HG03354 (cell line): ENCODE measurements at regions not wholly inside any gene's neighbourhood (a gene's known extent, or its start where the extent isn't known, plus 50 kb on each side); places are given as distances from the start of the nearest gene placed in this dataset.
"Not testable (repeated sequence)": the region's sequence is repeated elsewhere in the genome, so short reads cannot be mapped to it uniquely, and the experiment has no call there.

ENCODE experiments used
- ATAC-seq: cut with Tn5 transposase; IDR thresholded peaks from one replicate; pipeline ENCODE4 v1.9.1; 2021; ENCODE audit warnings: mild to moderate bottlenecking; ENCODE audit not compliant: unreplicated experiment, poor library complexity, severe bottlenecking

GRCh38 chr4:69013933-69014332 is 62.3 kb upstream of the UGT2A3 start:
- not testable (repeated sequence) for ATAC-seq

GRCh38 chr4:69017986-69018385 is 66.4 kb upstream of the UGT2A3 start:
- ATAC-seq, result not testable (repeated sequence)

DNA sequence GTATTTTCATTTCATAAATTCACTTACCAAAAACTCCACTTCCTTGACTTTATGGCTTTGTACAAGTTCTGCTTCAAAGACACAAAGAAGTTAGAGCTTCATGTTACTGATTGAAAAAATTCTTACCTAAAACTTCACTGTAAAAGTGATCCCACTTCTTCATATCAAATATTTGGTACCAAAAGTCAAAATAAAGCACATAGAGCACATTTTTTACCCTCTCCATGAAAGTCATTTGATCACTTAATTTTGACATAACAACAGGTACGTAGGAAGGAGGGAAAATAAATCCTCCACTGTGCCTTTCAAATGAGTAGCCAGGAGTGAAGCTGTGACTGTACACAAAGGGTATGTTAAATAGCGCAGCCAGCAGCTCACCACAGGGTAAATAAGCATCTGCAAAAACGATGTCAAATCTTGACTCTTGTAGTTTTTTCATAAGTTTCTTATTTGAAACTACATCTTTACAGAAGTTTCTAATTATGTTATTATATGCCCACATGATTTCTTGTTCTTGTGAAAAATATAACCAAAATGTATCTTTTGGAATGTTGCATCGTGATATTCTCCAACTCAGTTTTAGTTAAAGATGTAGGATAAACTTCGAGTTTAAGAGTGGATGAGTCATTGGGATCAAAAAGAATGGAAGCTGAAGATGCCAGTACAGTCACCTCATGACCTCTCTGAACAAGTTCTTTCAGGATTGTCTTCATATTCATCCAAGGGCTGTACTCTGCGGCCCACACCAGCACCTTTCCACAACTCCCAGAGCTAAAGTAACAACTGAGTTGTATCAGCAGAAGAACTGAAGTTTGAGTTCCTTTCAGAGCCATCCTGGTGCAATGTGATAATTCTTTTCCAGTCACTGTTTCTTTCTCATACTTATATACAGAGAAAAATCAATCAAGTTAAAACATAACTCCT is 68.2 kb upstream of the UGT2A3 start:
- ATAC-seq, result not testable (repeated sequence)

DNA sequence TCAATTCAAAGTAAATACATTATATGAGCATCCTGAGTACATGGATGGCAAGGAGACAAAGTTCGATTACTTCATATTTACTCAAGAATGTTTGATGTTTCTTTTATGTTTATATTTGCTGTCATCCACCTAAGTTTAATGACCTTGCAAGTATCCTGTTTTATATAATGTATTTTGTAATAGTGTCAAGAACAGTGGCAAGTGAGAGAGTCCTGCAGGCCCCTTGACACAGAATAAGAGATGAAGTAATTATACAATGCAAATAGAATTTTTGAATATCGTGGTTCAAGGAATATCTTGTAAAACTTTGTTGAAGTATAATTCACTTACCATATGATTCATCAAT is 68.8 kb upstream of the UGT2A3 start:
- not testable (repeated sequence) for ATAC-seq

GRCh38 chr4:69025191-69025998 is 70.9 kb upstream of the UGT2B7 start:
- peak; percentile 95 for ATAC-seq

DNA sequence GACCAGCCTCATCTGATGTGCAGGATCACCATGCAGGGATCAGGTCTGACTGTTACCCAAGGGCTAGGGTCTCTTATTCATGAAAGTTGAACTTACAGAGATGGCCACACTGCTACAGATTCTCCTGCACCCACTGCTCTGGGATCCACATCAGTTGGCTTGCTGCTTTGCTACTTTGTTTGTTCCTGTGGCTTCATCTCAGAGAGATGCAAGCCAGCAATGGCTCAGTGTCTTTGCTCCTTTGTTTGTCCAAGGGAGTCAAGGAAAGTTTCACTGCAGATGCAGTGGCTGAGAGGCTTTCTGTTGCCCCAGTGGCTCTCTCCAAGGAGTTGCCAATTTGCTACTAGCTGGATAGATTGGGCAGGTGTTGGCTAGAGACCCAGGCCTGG is 70.3 kb upstream of the UGT2B7 start:
- no peak for ATAC-seq

DNA sequence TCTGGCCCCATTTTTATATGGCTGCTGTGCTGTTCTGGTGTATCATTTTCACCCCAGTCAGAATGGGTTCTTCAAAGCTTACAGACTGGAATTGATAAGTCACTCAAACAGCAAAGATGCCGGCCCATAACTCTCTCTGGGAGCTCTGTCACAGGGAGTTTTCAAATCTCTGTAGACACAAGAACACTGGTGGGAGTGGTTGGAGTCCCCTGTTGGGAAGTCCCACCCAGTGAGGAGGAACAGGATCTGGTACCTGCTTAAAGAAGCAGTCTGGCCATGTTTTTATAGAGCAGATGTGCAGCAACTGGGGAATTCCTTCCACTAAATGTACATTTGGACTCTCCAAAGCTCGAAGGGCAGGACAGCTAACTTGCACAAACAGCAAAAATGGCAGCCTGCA is 69.3 kb upstream of the UGT2B7 start:
- no peak for ATAC-seq

GRCh38 chr4:69030326-69030725 is 65.9 kb upstream of the UGT2B7 start:
- no peak for ATAC-seq

DNA sequence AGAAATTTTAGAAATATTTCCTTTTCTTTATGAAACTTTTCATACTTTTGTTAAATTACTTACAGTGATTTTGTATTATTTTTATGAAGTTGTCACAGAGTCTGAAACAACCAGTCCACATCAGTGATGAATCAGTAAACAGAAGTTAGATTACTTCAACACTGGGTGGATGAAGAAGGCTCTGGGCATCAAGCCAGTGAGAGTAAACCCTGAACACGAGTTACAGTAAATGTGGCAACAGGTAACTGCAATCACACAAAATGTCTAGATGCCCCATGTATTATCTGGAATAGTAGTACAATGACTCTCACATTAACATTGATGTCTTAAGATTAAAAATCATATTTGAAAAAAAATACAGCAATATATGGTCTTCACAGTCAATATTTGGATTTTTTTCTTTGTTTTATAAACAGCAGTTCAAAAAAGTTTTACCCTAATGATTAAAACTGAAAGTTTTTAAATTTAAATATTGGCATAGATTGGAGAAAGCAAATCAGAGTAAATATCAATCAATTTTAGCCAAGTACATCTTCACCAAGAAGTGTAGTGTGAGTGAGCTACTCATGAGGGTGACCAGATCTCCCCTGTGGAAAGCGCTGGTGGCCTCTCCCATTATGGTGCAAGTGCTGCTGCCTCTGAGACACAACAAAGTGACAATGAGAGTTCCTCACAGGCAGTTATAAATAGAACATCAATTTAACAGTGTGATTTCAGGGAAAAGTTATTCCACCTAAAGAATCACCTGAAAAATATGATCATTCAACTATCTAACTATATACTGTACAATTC is 63.2 kb upstream of the UGT2B7 start:
- no peak for ATAC-seq

DNA sequence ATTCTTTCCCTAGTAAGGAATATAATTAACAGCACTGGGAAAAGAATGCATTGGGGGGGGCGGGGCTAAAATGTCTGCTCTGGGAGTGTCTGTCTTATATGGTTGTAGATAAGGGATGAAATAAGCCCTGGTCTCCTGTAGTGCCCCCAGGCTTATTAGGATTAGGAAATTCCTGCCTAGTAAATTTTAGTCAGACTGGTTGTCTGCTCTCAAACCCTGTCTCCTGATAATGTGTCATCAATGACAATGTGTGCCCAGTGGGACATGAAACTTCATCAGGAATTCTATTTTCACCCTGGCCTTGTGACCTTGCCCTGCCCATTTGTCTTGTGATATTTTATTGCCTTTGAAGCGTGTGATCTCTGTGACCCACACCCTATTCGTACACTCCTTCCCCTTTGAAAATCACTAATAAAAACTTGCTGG is 61.9 kb upstream of the UGT2B7 start:
- not testable (repeated sequence) for ATAC-seq

DNA sequence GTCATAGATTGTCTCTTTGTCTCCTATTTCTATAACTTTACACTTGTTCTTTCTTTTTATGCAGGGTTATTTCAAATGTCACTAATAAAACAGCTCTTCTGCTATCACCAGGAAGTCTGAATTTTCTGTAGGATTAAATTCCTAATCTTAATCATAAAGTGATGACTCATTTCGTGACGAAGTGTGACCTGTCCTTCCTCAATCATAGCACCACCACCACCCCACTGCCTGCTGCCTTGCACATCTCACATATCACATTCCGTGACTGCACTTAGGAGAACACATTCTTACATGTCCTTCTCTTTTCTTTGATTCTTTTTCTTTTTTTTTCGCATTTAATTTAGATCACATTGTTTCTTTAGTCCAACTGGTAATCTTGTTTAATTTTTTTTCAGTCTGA is 57.7 kb upstream of the UGT2B7 start:
- ATAC-seq, result no peak

- no peak for ATAC-seq
Measured at GRCh38 chr4:69039071-69039470, 57.2 kb upstream of the UGT2B7 start.

GRCh38 chr4:69044247-69044646 is 52.0 kb upstream of the UGT2B7 start:
- ATAC-seq, result no peak
